ENCODE measurements at regions not wholly inside any gene's neighbourhood (a gene's known extent, or its start where the extent isn't known, plus 50 kb on each side); places are given as distances from the start of the nearest gene placed in this dataset.

- DNase-seq (ENCODE audit: low read depth in 2 of 2) = no peak
These were observed 90.7 kb upstream of the FNDC3A start for GRCh38 chr13:48885027-48885395.

GRCh38 chr13:48888613-48889012 lies 87.1 kb upstream of the FNDC3A start:
- no peak for DNase-seq (ENCODE audit: low read depth in 2 of 2)

- no peak for DNase-seq (ENCODE audit: low read depth in 2 of 2)
These were observed 85.3 kb upstream of the FNDC3A start for GRCh38 chr13:48890391-48890790.

GRCh38 chr13:48891586-48891985 lies 84.1 kb upstream of the FNDC3A start:
- DNase-seq (ENCODE audit: low read depth in 2 of 2) = peak in 1 of 2 donors; percentile 83

GRCh38 chr13:48892053-48892687 lies 83.5 kb upstream of the FNDC3A start:
- DNase-seq (ENCODE audit: low read depth in 2 of 2) = peak in 1 of 2 donors; percentile 91

- no peak for DNase-seq (ENCODE audit: low read depth in 2 of 2)
These were observed 83.0 kb upstream of the FNDC3A start for GRCh38 chr13:48892688-48893075.

- DNase-seq (ENCODE audit: low read depth in 2 of 2) = peak in 1 of 2 donors; percentile 64
These were observed 79.4 kb upstream of the FNDC3A start for GRCh38 chr13:48896312-48896711.

- DNase-seq (ENCODE audit: low read depth in 2 of 2) = no peak
These were observed 73.9 kb upstream of the FNDC3A start for GRCh38 chr13:48901781-48902180.

- no peak for DNase-seq (ENCODE audit: low read depth in 2 of 2)
These were observed 73.3 kb upstream of the FNDC3A start for GRCh38 chr13:48902368-48902767.

- no peak for DNase-seq (ENCODE audit: low read depth in 2 of 2)
These were observed 70.9 kb upstream of the FNDC3A start for GRCh38 chr13:48904668-48905290.

GRCh38 chr13:48906200-48906599 lies 69.5 kb upstream of the FNDC3A start:
- no peak for DNase-seq (ENCODE audit: low read depth in 2 of 2)

GRCh38 chr13:48908381-48909055 lies 67.2 kb upstream of the FNDC3A start:
- DNase-seq (ENCODE audit: low read depth in 2 of 2) = no peak

- no peak for DNase-seq (ENCODE audit: low read depth in 2 of 2)
These were observed 66.7 kb upstream of the FNDC3A start for GRCh38 chr13:48909056-48909389.

- DNase-seq (ENCODE audit: low read depth in 2 of 2) = no peak
These were observed 65.0 kb upstream of the FNDC3A start for GRCh38 chr13:48910686-48911085.

- no peak for DNase-seq (ENCODE audit: low read depth in 2 of 2)
These were observed 56.0 kb upstream of the FNDC3A start for GRCh38 chr13:48919751-48920150.

GRCh38 chr13:48920730-48921129 lies 55.0 kb upstream of the FNDC3A start:
- DNase-seq (ENCODE audit: low read depth in 2 of 2) = no peak

- DNase-seq (ENCODE audit: low read depth in 2 of 2) = no peak
These were observed 52.3 kb upstream of the FNDC3A start for GRCh38 chr13:48923376-48923775.

GRCh38 chr13:48925001-48925400 lies 50.7 kb upstream of the FNDC3A start:
- DNase-seq (ENCODE audit: low read depth in 2 of 2) = no peak

Data from dermis microvascular lymphatic vessel endothelial cell (primary cell).